ENCODE measurements at regions not wholly inside any gene's neighbourhood (a gene's known extent, or its start where the extent isn't known, plus 50 kb on each side); places are given as distances from the start of the nearest gene placed in this dataset.

DNA sequence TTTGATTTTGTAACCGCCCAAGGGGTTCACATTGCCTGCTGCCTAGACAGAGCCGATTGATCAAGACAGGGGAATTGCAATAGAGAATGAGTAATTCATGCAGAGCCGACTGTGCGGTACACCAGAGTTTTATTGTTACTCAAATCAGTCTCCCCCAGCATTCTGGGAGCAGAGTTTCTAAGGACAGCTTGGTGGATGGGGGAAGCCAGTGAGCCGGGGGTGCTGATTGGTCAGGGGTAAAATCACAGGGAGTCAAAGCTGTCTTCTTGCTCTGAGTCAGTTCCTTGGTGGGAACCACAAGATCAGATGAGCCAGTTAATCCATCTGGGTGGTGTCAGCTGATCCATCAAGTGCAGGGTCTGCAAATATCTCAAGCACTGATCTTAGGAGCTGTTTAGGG, 60.0 kb upstream of the EZR start:
- Histone ChIP-seq H3K9ac (ENCODE audit: low read length) (no peak overlapping the region), H3K4me3 (ENCODE audit: low read depth, low read length, poor library complexity, severe bottlenecking) (no peak overlapping the region), H3K79me2 (ENCODE audit: insufficient read depth, low read length) (no peaks in the 10 kb centered on the region), H3K36me3 (ENCODE audit: insufficient read depth, low read length) (no peaks in the 10 kb centered on the region), H3K27ac (ENCODE audit: low read depth, low read length, poor library complexity, severe bottlenecking) (no peak overlapping the region), H3K9me3 (ENCODE audit: low read length) (peaks cover 7% of the 10 kb centered on the region), H3K4me1 (ENCODE audit: insufficient read depth, low read length, severe bottlenecking) (no peaks in the 10 kb centered on the region), H2AFZ (ENCODE audit: low read length) (no peak overlapping the region), H3K27me3 (ENCODE audit: insufficient read depth, low read length) (no peaks in the 10 kb centered on the region), H3F3A (ENCODE audit: insufficient read depth, low read length) (no peaks in the 10 kb centered on the region), H3K4me2 (ENCODE audit: low read length) (no peak overlapping the region), H4K20me1 (ENCODE audit: insufficient read depth, low read length) (no peaks in the 10 kb centered on the region), H3K9me2 (ENCODE audit: low read depth, low read length) (no peaks in the 10 kb centered on the region)
- TF ChIP-seq, protein P1, sequence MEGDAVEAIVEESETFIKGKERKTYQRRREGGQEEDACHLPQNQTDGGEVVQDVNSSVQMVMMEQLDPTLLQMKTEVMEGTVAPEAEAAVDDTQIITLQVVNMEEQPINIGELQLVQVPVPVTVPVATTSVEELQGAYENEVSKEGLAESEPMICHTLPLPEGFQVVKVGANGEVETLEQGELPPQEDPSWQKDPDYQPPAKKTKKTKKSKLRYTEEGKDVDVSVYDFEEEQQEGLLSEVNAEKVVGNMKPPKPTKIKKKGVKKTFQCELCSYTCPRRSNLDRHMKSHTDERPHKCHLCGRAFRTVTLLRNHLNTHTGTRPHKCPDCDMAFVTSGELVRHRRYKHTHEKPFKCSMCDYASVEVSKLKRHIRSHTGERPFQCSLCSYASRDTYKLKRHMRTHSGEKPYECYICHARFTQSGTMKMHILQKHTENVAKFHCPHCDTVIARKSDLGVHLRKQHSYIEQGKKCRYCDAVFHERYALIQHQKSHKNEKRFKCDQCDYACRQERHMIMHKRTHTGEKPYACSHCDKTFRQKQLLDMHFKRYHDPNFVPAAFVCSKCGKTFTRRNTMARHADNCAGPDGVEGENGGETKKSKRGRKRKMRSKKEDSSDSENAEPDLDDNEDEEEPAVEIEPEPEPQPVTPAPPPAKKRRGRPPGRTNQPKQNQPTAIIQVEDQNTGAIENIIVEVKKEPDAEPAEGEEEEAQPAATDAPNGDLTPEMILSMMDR (IDR thresholded peaks at IDR 0.05; ENCODE audit: low read length): no peak
- TF ChIP-seq EZH2 (IDR thresholded peaks at IDR 0.05; ENCODE audit: borderline replicate concordance, low read length): no peak

DNA sequence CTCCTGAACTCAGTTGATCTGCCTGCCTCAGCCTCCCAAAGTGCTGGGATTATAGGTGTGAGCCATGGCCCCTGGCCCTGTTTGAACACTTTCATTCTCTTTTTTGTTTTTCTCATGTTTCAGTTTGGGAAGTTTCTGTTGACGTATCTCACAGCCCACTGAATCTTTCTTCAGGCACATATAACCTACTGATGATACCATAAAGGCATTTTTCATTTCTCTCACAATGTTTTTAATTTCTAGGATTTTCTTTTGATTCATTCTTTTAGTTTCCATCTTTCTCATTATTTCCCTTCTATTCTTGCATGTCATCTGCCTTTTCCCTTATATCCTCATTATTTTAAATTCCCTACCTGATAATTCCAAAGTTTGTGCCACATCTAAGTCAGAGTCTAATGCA, 58.5 kb upstream of the EZR start:
- H3K4me2 ChIP-seq (ENCODE audit: low read length): no peak overlapping the region

DNA sequence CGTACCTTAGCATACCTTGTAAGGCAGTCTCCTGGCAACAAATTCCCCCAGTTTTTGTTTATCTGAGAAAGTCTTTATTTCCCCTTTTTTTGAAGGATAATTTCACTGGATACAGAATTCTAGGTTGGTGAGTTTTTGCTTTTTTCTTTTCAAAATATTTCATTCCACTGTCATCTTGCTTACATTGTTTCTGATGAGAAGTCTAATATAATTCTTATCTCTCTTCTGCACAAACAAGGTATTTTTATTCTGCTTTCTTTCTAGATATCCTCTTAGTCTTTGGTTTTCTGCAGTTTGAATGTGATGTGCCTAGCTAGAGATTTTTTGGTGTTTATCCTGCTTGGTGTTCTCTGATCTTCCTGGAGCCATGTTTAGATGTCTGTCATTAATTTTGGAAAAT, 57.7 kb upstream of the EZR start:
- H4K20me1 ChIP-seq (ENCODE audit: insufficient read depth, low read length): no peaks in the 10 kb centered on the region
- H3K9me3 ChIP-seq (ENCODE audit: low read length): peaks cover 7% of the 10 kb centered on the region
- H3K9me2 ChIP-seq (ENCODE audit: low read depth, low read length): no peaks in the 10 kb centered on the region
- no peak for TF ChIP-seq EZH2 (IDR thresholded peaks at IDR 0.05; ENCODE audit: borderline replicate concordance, low read length)
- TF ChIP-seq, protein P1 (IDR thresholded peaks at IDR 0.05; ENCODE audit: low read length): no peak
- H3K36me3 ChIP-seq (ENCODE audit: insufficient read depth, low read length): no peaks in the 10 kb centered on the region
- peaks cover 5% of the 10 kb centered on the region for H3K4me1 ChIP-seq (ENCODE audit: insufficient read depth, low read length, severe bottlenecking)
- no peak overlapping the region for H3K27ac ChIP-seq (ENCODE audit: low read depth, low read length, poor library complexity, severe bottlenecking)
- no peaks in the 10 kb centered on the region for H3F3A ChIP-seq (ENCODE audit: insufficient read depth, low read length)
- no peak overlapping the region for H3K4me2 ChIP-seq (ENCODE audit: low read length)
- no peaks in the 10 kb centered on the region for H3K27me3 ChIP-seq (ENCODE audit: insufficient read depth, low read length)
- no peaks in the 10 kb centered on the region for H3K79me2 ChIP-seq (ENCODE audit: insufficient read depth, low read length)
- H2AFZ ChIP-seq (ENCODE audit: low read length): no peak overlapping the region
- no peak overlapping the region for H3K9ac ChIP-seq (ENCODE audit: low read length)
- no peak overlapping the region for H3K4me3 ChIP-seq (ENCODE audit: low read depth, low read length, poor library complexity, severe bottlenecking)

More for the DNA sequence above, 58.5 kb upstream of the EZR start:
- H3K79me2 ChIP-seq (ENCODE audit: insufficient read depth, low read length): no peaks in the 10 kb centered on the region
- peaks cover 7% of the 10 kb centered on the region for H3K9me3 ChIP-seq (ENCODE audit: low read length)
- no peaks in the 10 kb centered on the region for H3F3A ChIP-seq (ENCODE audit: insufficient read depth, low read length)
- H4K20me1 ChIP-seq (ENCODE audit: insufficient read depth, low read length): no peaks in the 10 kb centered on the region
- H3K4me1 ChIP-seq (ENCODE audit: insufficient read depth, low read length, severe bottlenecking): peaks cover 5% of the 10 kb centered on the region
- no peaks in the 10 kb centered on the region for H3K27me3 ChIP-seq (ENCODE audit: insufficient read depth, low read length)
- no peak overlapping the region for H2AFZ ChIP-seq (ENCODE audit: low read length)
- H3K27ac ChIP-seq (ENCODE audit: low read depth, low read length, poor library complexity, severe bottlenecking): no peak overlapping the region
- H3K36me3 ChIP-seq (ENCODE audit: insufficient read depth, low read length): no peaks in the 10 kb centered on the region
- no peak overlapping the region for H3K9ac ChIP-seq (ENCODE audit: low read length)
- H3K4me3 ChIP-seq (ENCODE audit: low read depth, low read length, poor library complexity, severe bottlenecking): no peak overlapping the region
- H3K9me2 ChIP-seq (ENCODE audit: low read depth, low read length): no peaks in the 10 kb centered on the region
- no peak for TF ChIP-seq EZH2 (IDR thresholded peaks at IDR 0.05; ENCODE audit: borderline replicate concordance, low read length)
- TF ChIP-seq, protein P1 (IDR thresholded peaks at IDR 0.05; ENCODE audit: low read length): no peak
